Karpas-422 (cell line): ENCODE measurements at regions not wholly inside any gene's neighbourhood (a gene's known extent, or its start where the extent isn't known, plus 50 kb on each side); places are given as distances from the start of the nearest gene placed in this dataset.

Experiments
- DNase-seq: peaks from one replicate; pipeline ENCODE4 v3.0.0-alpha.2; 2015
- H2AFZ ChIP-seq: fragments of 200-600 bp; sonication (generic); 2 replicates; pipeline ENCODE4 v1.6.1; 2014; ENCODE audit warnings: antibody characterized with exemption, low read length, mixed read lengths
- H3K27ac ChIP-seq: fragments of 200-600 bp; sonication (generic); 2 replicates; pipeline ENCODE4 v1.5.1; 2014; ENCODE audit warnings: mild to moderate bottlenecking, low read length, moderate library complexity
- H3K27me3 ChIP-seq: fragments of 200-600 bp; sonication (generic); 2 replicates; pipeline ENCODE4 v1.6.1; 2014; ENCODE audit warnings: low read length, mixed read lengths
- H3K36me3 ChIP-seq: fragments of 200-600 bp; sonication (generic); 2 replicates; pipeline ENCODE4 v1.6.1; 2014; ENCODE audit warnings: low read length, mixed read lengths; ENCODE audit not compliant: insufficient read depth
- H3K4me1 ChIP-seq: fragments of 200-600 bp; sonication (generic); 2 replicates; pipeline ENCODE4 v1.6.1; 2014; ENCODE audit warnings: mild to moderate bottlenecking, low read length, mixed read lengths
- H3K4me2 ChIP-seq: fragments of 200-600 bp; sonication (generic); 2 replicates; pipeline ENCODE4 v1.6.1; 2014; ENCODE audit warnings: low read length, low read depth, mild to moderate bottlenecking; ENCODE audit not compliant: poor library complexity, severe bottlenecking
- H3K4me3 ChIP-seq: fragments of 200-600 bp; sonication (generic); 2 replicates; pipeline ENCODE4 v1.5.1; 2014; ENCODE audit warnings: mild to moderate bottlenecking, antibody characterized with exemption, low read length, mixed read lengths
- H3K79me2 ChIP-seq: fragments of 200-600 bp; sonication (generic); 2 replicates; pipeline ENCODE4 v1.6.1; 2014; ENCODE audit warnings: mild to moderate bottlenecking, low read length, mixed read lengths
- H3K9ac ChIP-seq: fragments of 200-600 bp; sonication (generic); 2 replicates; pipeline ENCODE4 v1.6.0; 2014; ENCODE audit warnings: low read length
- H3K9me2 ChIP-seq: fragments of 200-600 bp; sonication (generic), shearing (Covaris generic); replicated peaks from 2 replicates; pipeline ENCODE4 v1.6.0; 2014; ENCODE audit warnings: mild to moderate bottlenecking, low read length, moderate library complexity; ENCODE audit not compliant: insufficient read depth
- H3K9me3 ChIP-seq: fragments of 300-700, 200-600 bp; sonication (generic); 2 replicates; pipeline ENCODE4 v1.6.1; 2014; ENCODE audit warnings: low read length, mixed read lengths
- H4K20me1 ChIP-seq: fragments of 200-600 bp; sonication (generic); 2 replicates; pipeline ENCODE4 v1.6.1; 2014; ENCODE audit warnings: mild to moderate bottlenecking, antibody characterized with exemption, low read length, low read depth; ENCODE audit not compliant: insufficient read depth

GRCh38 chr18:73766910-73767515 lies 380.6 kb downstream of the FBXO15 start:
- H3K4me1 ChIP-seq = no peaks in the 10 kb centered on the region
- H3K4me2 ChIP-seq = no peak overlapping the region
- H3K36me3 ChIP-seq = no peaks in the 10 kb centered on the region
- H3K27ac ChIP-seq = no peak overlapping the region
- no peak overlapping the region for H2AFZ ChIP-seq
- H3K27me3 ChIP-seq = no peaks in the 10 kb centered on the region
- H3K9me2 ChIP-seq = 0 out of 2 replicates have a peak, but pooled peaks cover 5% of the 10 kb centered on the region
- no peaks in the 10 kb centered on the region for H3K79me2 ChIP-seq
- no peak for DNase-seq
- no peak overlapping the region for H3K9ac ChIP-seq
- H3K4me3 ChIP-seq = no peak overlapping the region
- H3K9me3 ChIP-seq = peaks cover 16% of the 10 kb centered on the region; the same call in 1 of the 2 replicates
- H4K20me1 ChIP-seq = no peaks in the 10 kb centered on the region

- no peak for DNase-seq
- no peak overlapping the region for H3K4me3 ChIP-seq
- H3K4me2 ChIP-seq = no peak overlapping the region
- no peak overlapping the region for H2AFZ ChIP-seq
- H3K9ac ChIP-seq = no peak overlapping the region
- no peaks in the 10 kb centered on the region for H3K79me2 ChIP-seq
- H3K27ac ChIP-seq = no peak overlapping the region
- H3K36me3 ChIP-seq = no peaks in the 10 kb centered on the region
- H3K4me1 ChIP-seq = no peaks in the 10 kb centered on the region
- no peaks in the 10 kb centered on the region for H4K20me1 ChIP-seq
- 0 out of 2 replicates have a peak, but pooled peaks cover under 1% of the 10 kb centered on the region for H3K9me2 ChIP-seq
- H3K9me3 ChIP-seq = peaks cover 12% of the 10 kb centered on the region
- H3K27me3 ChIP-seq = no peaks in the 10 kb centered on the region
These were observed 389.2 kb downstream of the FBXO15 start for GRCh38 chr18:73758446-73758845.

GRCh38 chr18:73756256-73757091 lies 391.2 kb downstream of the FBXO15 start:
- no peak for DNase-seq
- no peak overlapping the region for H3K27ac ChIP-seq
- no peaks in the 10 kb centered on the region for H4K20me1 ChIP-seq
- no peak overlapping the region for H2AFZ ChIP-seq
- H3K79me2 ChIP-seq = no peaks in the 10 kb centered on the region
- H3K4me3 ChIP-seq = no peak overlapping the region
- H3K9me3 ChIP-seq = peaks cover 6% of the 10 kb centered on the region
- no peaks in the 10 kb centered on the region for H3K36me3 ChIP-seq
- no peaks in the 10 kb centered on the region for H3K4me1 ChIP-seq
- no peak overlapping the region for H3K9ac ChIP-seq
- H3K4me2 ChIP-seq = no peak overlapping the region
- H3K9me2 ChIP-seq = no peaks in the 10 kb centered on the region
- no peaks in the 10 kb centered on the region for H3K27me3 ChIP-seq

GRCh38 chr18:73752965-73753364 lies 394.7 kb downstream of the FBXO15 start:
- no peaks in the 10 kb centered on the region for H3K36me3 ChIP-seq
- no peak overlapping the region for H3K27ac ChIP-seq
- no peak for DNase-seq
- no peaks in the 10 kb centered on the region for H3K4me1 ChIP-seq
- no peaks in the 10 kb centered on the region for H3K27me3 ChIP-seq
- H3K4me3 ChIP-seq = no peak overlapping the region
- H2AFZ ChIP-seq = no peak overlapping the region
- no peak overlapping the region for H3K4me2 ChIP-seq
- no peaks in the 10 kb centered on the region for H3K9me2 ChIP-seq
- H3K9me3 ChIP-seq = peaks cover 3% of the 10 kb centered on the region
- H3K79me2 ChIP-seq = no peaks in the 10 kb centered on the region
- no peak overlapping the region for H3K9ac ChIP-seq
- no peaks in the 10 kb centered on the region for H4K20me1 ChIP-seq

- Histone ChIP-seq H3K9ac (no peak overlapping the region), H2AFZ (no peak overlapping the region), H3K27ac (no peak overlapping the region), H3K36me3 (no peaks in the 10 kb centered on the region), H3K4me2 (no peak overlapping the region), H3K4me1 (no peaks in the 10 kb centered on the region), H3K79me2 (no peaks in the 10 kb centered on the region), H3K4me3 (no peak overlapping the region), H3K27me3 (no peaks in the 10 kb centered on the region), H3K9me2 (no peaks in the 10 kb centered on the region), H4K20me1 (no peaks in the 10 kb centered on the region), H3K9me3 (peaks cover 3% of the 10 kb centered on the region)
- no peak for DNase-seq
These were observed 395.1 kb downstream of the FBXO15 start for GRCh38 chr18:73752546-73752945.

GRCh38 chr18:73750052-73750451 lies 397.6 kb downstream of the FBXO15 start:
- Histone ChIP-seq H4K20me1 (no peaks in the 10 kb centered on the region), H2AFZ (no peak overlapping the region), H3K4me2 (no peak overlapping the region), H3K27me3 (no peaks in the 10 kb centered on the region), H3K4me3 (no peak overlapping the region), H3K27ac (no peak overlapping the region), H3K36me3 (no peaks in the 10 kb centered on the region), H3K79me2 (no peaks in the 10 kb centered on the region), H3K9ac (no peak overlapping the region), H3K9me3 (peaks cover 6% of the 10 kb centered on the region; the same call in 1 of the 2 replicates), H3K4me1 (no peaks in the 10 kb centered on the region), H3K9me2 (no peaks in the 10 kb centered on the region)
- DNase-seq = no peak

GRCh38 chr18:73749304-73749703 lies 398.3 kb downstream of the FBXO15 start:
- Histone ChIP-seq H3K9me3 (peaks cover 6% of the 10 kb centered on the region; the same call in 1 of the 2 replicates), H4K20me1 (no peaks in the 10 kb centered on the region), H3K27me3 (no peaks in the 10 kb centered on the region), H3K79me2 (no peaks in the 10 kb centered on the region), H3K36me3 (no peaks in the 10 kb centered on the region), H3K4me3 (no peak overlapping the region), H3K9me2 (no peaks in the 10 kb centered on the region), H3K4me2 (no peak overlapping the region), H3K4me1 (no peaks in the 10 kb centered on the region), H3K9ac (no peak overlapping the region), H3K27ac (no peak overlapping the region), H2AFZ (no peak overlapping the region)
- DNase-seq = no peak

- Histone ChIP-seq H4K20me1 (no peaks in the 10 kb centered on the region), H3K9ac (no peak overlapping the region), H3K4me1 (no peaks in the 10 kb centered on the region), H3K9me3 (peaks cover 6% of the 10 kb centered on the region; the same call in 1 of the 2 replicates), H3K4me3 (no peak overlapping the region), H3K27ac (no peak overlapping the region), H3K9me2 (no peaks in the 10 kb centered on the region), H3K27me3 (no peaks in the 10 kb centered on the region), H3K4me2 (no peak overlapping the region), H3K79me2 (no peaks in the 10 kb centered on the region), H2AFZ (no peak overlapping the region), H3K36me3 (no peaks in the 10 kb centered on the region)
- no peak for DNase-seq
These were observed 398.9 kb downstream of the FBXO15 start for GRCh38 chr18:73748731-73749130.
